ACC112 (cell line): ENCODE measurements at regions not wholly inside any gene's neighbourhood (a gene's known extent, or its start where the extent isn't known, plus 50 kb on each side); places are given as distances from the start of the nearest gene placed in this dataset.

Experiments
- H2AFZ ChIP-seq: fragments of 200-600 bp; sonication (generic); one replicate; pipeline ENCODE4 v1.6.0; 2017; ENCODE audit warnings: antibody characterized with exemption, low read length; ENCODE audit not compliant: unreplicated experiment
- H3K27ac ChIP-seq: fragments of 200-600 bp; sonication (generic); 2 replicates; pipeline ENCODE4 v1.5.1; 2014; ENCODE audit warnings: low read depth, mild to moderate bottlenecking, antibody characterized with exemption, low read length, moderate library complexity
- H3K27me3 ChIP-seq: fragments of 200-600 bp; sonication (generic); 2 replicates; pipeline ENCODE4 v1.6.1; 2014; ENCODE audit warnings: mild to moderate bottlenecking, antibody characterized with exemption, low read length, moderate library complexity, mixed read lengths; ENCODE audit not compliant: insufficient read depth
- H3K36me3 ChIP-seq: fragments of 200-600 bp; sonication (generic); 2 replicates; pipeline ENCODE4 v1.6.1; 2016; ENCODE audit warnings: mild to moderate bottlenecking, antibody characterized with exemption, low read length, moderate library complexity, mixed read lengths; ENCODE audit not compliant: insufficient read depth
- H3K4me1 ChIP-seq: fragments of 200-600 bp; sonication (generic); one replicate; pipeline ENCODE4 v1.6.1; 2016; ENCODE audit warnings: low read length, mixed read lengths; ENCODE audit not compliant: insufficient read depth, unreplicated experiment, control insufficient read depth
- H3K4me3 ChIP-seq: fragments of 200-600 bp; sonication (generic); 2 replicates; pipeline ENCODE4 v1.5.1; 2014; ENCODE audit warnings: mild to moderate bottlenecking, low read depth, low read length
- H3K79me2 ChIP-seq: fragments of 200-600 bp; sonication (generic); one replicate; pipeline ENCODE4 v1.6.0; 2016; ENCODE audit warnings: low read length; ENCODE audit not compliant: control insufficient read depth, unreplicated experiment, insufficient read depth

- Histone ChIP-seq H3K27ac (no peak overlapping the region), H3K4me1 (no peaks in the 10 kb centered on the region)
Observed at GRCh38 chrX:40452031-40452430, 128.7 kb upstream of the ATP6AP2 start.

GRCh38 chrX:40449956-40450706 lies 130.6 kb upstream of the ATP6AP2 start:
- no peak overlapping the region for H3K27ac ChIP-seq
- H2AFZ ChIP-seq = no peak overlapping the region
- no peaks in the 10 kb centered on the region for H3K79me2 ChIP-seq
- no peak overlapping the region for H3K4me3 ChIP-seq
- H3K4me1 ChIP-seq = no peaks in the 10 kb centered on the region
- H3K27me3 ChIP-seq = no peaks in the 10 kb centered on the region
- H3K36me3 ChIP-seq = no peaks in the 10 kb centered on the region

More at GRCh38 chrX:40452031-40452430, 128.7 kb upstream of the ATP6AP2 start:
- Histone ChIP-seq H3K79me2 (no peaks in the 10 kb centered on the region), H2AFZ (no peak overlapping the region), H3K27me3 (no peaks in the 10 kb centered on the region), H3K36me3 (no peaks in the 10 kb centered on the region), H3K4me3 (no peak overlapping the region)

GRCh38 chrX:40449396-40449795 lies 131.4 kb upstream of the ATP6AP2 start:
- H3K27ac ChIP-seq = no peak overlapping the region

GRCh38 chrX:40448793-40449192 lies 132.0 kb upstream of the ATP6AP2 start:
- H3K79me2 ChIP-seq = no peaks in the 10 kb centered on the region
- no peak overlapping the region for H3K4me3 ChIP-seq
- no peaks in the 10 kb centered on the region for H3K4me1 ChIP-seq
- H3K27me3 ChIP-seq = no peaks in the 10 kb centered on the region
- H3K27ac ChIP-seq = no peak overlapping the region
- no peak overlapping the region for H2AFZ ChIP-seq
- H3K36me3 ChIP-seq = no peaks in the 10 kb centered on the region

More at GRCh38 chrX:40449396-40449795, 131.4 kb upstream of the ATP6AP2 start:
- Histone ChIP-seq H3K4me1 (no peaks in the 10 kb centered on the region), H2AFZ (no peak overlapping the region), H3K27me3 (no peaks in the 10 kb centered on the region), H3K4me3 (no peak overlapping the region), H3K36me3 (no peaks in the 10 kb centered on the region), H3K79me2 (no peaks in the 10 kb centered on the region)

- no peak overlapping the region for H3K27ac ChIP-seq
- no peak overlapping the region for H3K4me3 ChIP-seq
- no peaks in the 10 kb centered on the region for H3K4me1 ChIP-seq
- no peaks in the 10 kb centered on the region for H3K27me3 ChIP-seq
- H3K36me3 ChIP-seq = no peaks in the 10 kb centered on the region
- H3K79me2 ChIP-seq = no peaks in the 10 kb centered on the region
- H2AFZ ChIP-seq = no peak overlapping the region
Observed at GRCh38 chrX:40446921-40447320, 133.8 kb upstream of the ATP6AP2 start.

- Histone ChIP-seq H3K27me3 (no peaks in the 10 kb centered on the region), H2AFZ (no peak overlapping the region), H3K4me1 (no peaks in the 10 kb centered on the region), H3K4me3 (no peak overlapping the region), H3K36me3 (no peaks in the 10 kb centered on the region), H3K79me2 (no peaks in the 10 kb centered on the region), H3K27ac (no peak overlapping the region)
Observed at GRCh38 chrX:40445691-40446090, 135.1 kb upstream of the ATP6AP2 start.

GRCh38 chrX:40444798-40445496 lies 135.8 kb upstream of the ATP6AP2 start:
- no peak overlapping the region for H3K4me3 ChIP-seq
- H2AFZ ChIP-seq = no peak overlapping the region
- no peaks in the 10 kb centered on the region for H3K36me3 ChIP-seq
- no peaks in the 10 kb centered on the region for H3K79me2 ChIP-seq
- H3K4me1 ChIP-seq = no peaks in the 10 kb centered on the region
- no peaks in the 10 kb centered on the region for H3K27me3 ChIP-seq
- no peak overlapping the region for H3K27ac ChIP-seq

- Histone ChIP-seq H3K36me3 (no peaks in the 10 kb centered on the region), H2AFZ (no peak overlapping the region), H3K79me2 (no peaks in the 10 kb centered on the region), H3K4me1 (no peaks in the 10 kb centered on the region), H3K27ac (no peak overlapping the region), H3K4me3 (no peak overlapping the region), H3K27me3 (no peaks in the 10 kb centered on the region)
Observed at GRCh38 chrX:40444133-40444532, 136.6 kb upstream of the ATP6AP2 start.

GRCh38 chrX:40440866-40441265 lies 139.9 kb upstream of the ATP6AP2 start:
- H3K4me3 ChIP-seq = no peak overlapping the region
- H3K27me3 ChIP-seq = no peaks in the 10 kb centered on the region
- H3K4me1 ChIP-seq = no peaks in the 10 kb centered on the region
- H3K27ac ChIP-seq = no peak overlapping the region
- H3K79me2 ChIP-seq = no peaks in the 10 kb centered on the region
- no peak overlapping the region for H2AFZ ChIP-seq
- no peaks in the 10 kb centered on the region for H3K36me3 ChIP-seq

- H3K27me3 ChIP-seq = no peaks in the 10 kb centered on the region
- no peaks in the 10 kb centered on the region for H3K79me2 ChIP-seq
- no peak overlapping the region for H2AFZ ChIP-seq
- H3K4me1 ChIP-seq = no peaks in the 10 kb centered on the region
- no peak overlapping the region for H3K27ac ChIP-seq
- no peak overlapping the region for H3K4me3 ChIP-seq
- H3K36me3 ChIP-seq = no peaks in the 10 kb centered on the region
Observed at GRCh38 chrX:40439625-40440532, 140.9 kb upstream of the ATP6AP2 start.
